WTC11 (cell line): ENCODE measurements at regions not wholly inside any gene's neighbourhood (a gene's known extent, or its start where the extent isn't known, plus 50 kb on each side); places are given as distances from the start of the nearest gene placed in this dataset.

ENCODE experiments used
- CBFB ChIP-seq: sonication (generic); formaldehyde crosslinking; IDR thresholded peaks from 2 replicates; pipeline ENCODE4 v1.8.1; 2022; ENCODE audit warnings: mild to moderate bottlenecking, low read depth, missing genetic modification reagents
- CTCF ChIP-seq: fragments of 200-600 bp; IDR thresholded peaks from 2 replicates; pipeline ENCODE4 v1.8.0; 2022; ENCODE audit warnings: antibody characterized with exemption
- E2F5 ChIP-seq: sonication (generic); formaldehyde crosslinking; IDR thresholded peaks from 2 replicates; pipeline ENCODE4 v1.8.1; 2022; ENCODE audit warnings: mild to moderate bottlenecking, moderate library complexity, missing genetic modification reagents
- ERG ChIP-seq: fragments of 250-450 bp; sonication (Bioruptor Pico); IDR thresholded peaks from 2 replicates; pipeline ENCODE4 v1.8.0; 2021; ENCODE audit warnings: mild to moderate bottlenecking
- FOXP4 ChIP-seq: sonication (generic); formaldehyde crosslinking; IDR thresholded peaks from 2 replicates; pipeline ENCODE4 v1.8.0; 2022; ENCODE audit warnings: mild to moderate bottlenecking, missing genetic modification reagents
- MAX ChIP-seq: sonication (generic); formaldehyde crosslinking; IDR thresholded peaks from 2 replicates; pipeline ENCODE4 v1.8.0; 2022; ENCODE audit warnings: mild to moderate bottlenecking, missing genetic modification reagents
- NR1H2 ChIP-seq: sonication (generic); formaldehyde crosslinking; IDR thresholded peaks from 2 replicates; pipeline ENCODE4 v1.9.0; 2021; ENCODE audit warnings: mild to moderate bottlenecking, moderate library complexity, missing genetic modification reagents
- NR2C2 ChIP-seq: sonication (generic); formaldehyde crosslinking; IDR thresholded peaks from 2 replicates; pipeline ENCODE4 v1.8.0; 2022; ENCODE audit warnings: mild to moderate bottlenecking, missing genetic modification reagents
- NR3C1 ChIP-seq: sonication (generic); formaldehyde crosslinking; conservative IDR thresholded peaks from 2 replicates; pipeline ENCODE4 v1.8.1; 2023; ENCODE audit warnings: low read depth, mild to moderate bottlenecking, missing genetic modification reagents
- SMAD4 ChIP-seq: sonication (generic); formaldehyde crosslinking; IDR thresholded peaks from 2 replicates; pipeline ENCODE4 v1.8.0; 2022; ENCODE audit warnings: mild to moderate bottlenecking, missing genetic modification reagents
- STAT6 ChIP-seq: sonication (generic); formaldehyde crosslinking; conservative IDR thresholded peaks from 2 replicates; pipeline ENCODE4 v1.8.1; 2023; ENCODE audit warnings: mild to moderate bottlenecking, low read depth, missing genetic modification reagents, moderate library complexity
- ZBTB21 ChIP-seq: sonication (generic); formaldehyde crosslinking; IDR thresholded peaks from 2 replicates; pipeline ENCODE4 v1.8.1; 2023; ENCODE audit warnings: mild to moderate bottlenecking, missing genetic modification reagents, borderline replicate concordance

GRCh38 chr17:34527136-34527907, 52.1 kb upstream of the TMEM132E start:
- TF ChIP-seq CTCF (no peak), ZBTB21 (CRISPR knock-in tag) (no peak), STAT6 (CRISPR knock-in tag) (no peak), SMAD4 (CRISPR knock-in tag) (no peak), NR2C2 (no peak), E2F5 (CRISPR knock-in tag) (no peak), NR1H2 (no peak), NR3C1 (CRISPR knock-in tag) (no peak), CBFB (CRISPR knock-in tag) (no peak), FOXP4 (CRISPR knock-in tag) (no peak), MAX (no peak), ERG (CRISPR knock-in tag) (no peak)
